Esophagus muscularis mucosa (tissue), 4 donors: ENCODE measurements at regions not wholly inside any gene's neighbourhood (a gene's known extent, or its start where the extent isn't known, plus 50 kb on each side); places are given as distances from the start of the nearest gene placed in this dataset.
"Not testable (repeated sequence)": the region's sequence is repeated elsewhere in the genome, so short reads cannot be mapped to it uniquely, and the experiment has no call there.

Experiments used
- DNase-seq: peaks from one replicate; pipeline ENCODE4 v3.0.0-alpha.2; 2017; ENCODE audit errors: extremely low spot score
- H3K27ac ChIP-seq, 4 donors: fragments of 200-600 bp; sonication (generic); replicated peaks in 1 of 4; 1 replicate in 3 of 4; 2 replicates in 1 of 4; pipeline ENCODE4 v1.5.1; 2016 to 2019; ENCODE audit warnings: mild to moderate bottlenecking in 1 of 4
- H3K27me3 ChIP-seq, 4 donors: fragments of 200-600 bp; sonication (generic); one replicate each; pipeline versions ENCODE4 v1.5.1 to v1.6.0; 2016 to 2019
- H3K36me3 ChIP-seq, 4 donors: fragments of 200-600 bp; sonication (generic); one replicate each; pipeline ENCODE4 v1.5.1; 2016 to 2019
- H3K4me1 ChIP-seq, 4 donors: fragments of 200-600 bp; sonication (generic); one replicate each; pipeline ENCODE4 v1.5.1; 2016 to 2019
- H3K4me3 ChIP-seq, 4 donors: fragments of 200-600 bp; sonication (generic); 1 replicate in 2 of 4; 2 replicates in 2 of 4; pipeline ENCODE4 v1.5.1; 2016 to 2019; ENCODE audit warnings: mild to moderate bottlenecking in 4 of 4, moderate library complexity in 1 of 4
- H3K9me3 ChIP-seq, 4 donors: fragments of 200-600 bp; sonication (generic); 1 replicate in 3 of 4; 2 replicates in 1 of 4; pipeline ENCODE4 v1.5.1; 2016 to 2019
- CTCF ChIP-seq, 3 experiments: fragments of 200-600 bp in 2 of 3; fragments of 450-650 bp in 1 of 3; sonication (generic) in 2 of 3; IDR thresholded peaks; one replicate each; pipeline ENCODE4 v1.5.1; 2017 to 2019; ENCODE audit warnings: antibody characterized with exemption in 3 of 3, mild to moderate bottlenecking in 2 of 3, moderate library complexity in 1 of 3
- EP300 ChIP-seq: sonication (generic); formaldehyde crosslinking; IDR thresholded peaks from one replicate; pipeline ENCODE4 v1.6.1; 2017; ENCODE audit warnings: antibody characterized with exemption
- POLR2A ChIP-seq: fragments of 450-650 bp; IDR thresholded peaks from one replicate; pipeline ENCODE4 v1.6.1; 2017; ENCODE audit warnings: antibody characterized with exemption, moderate library complexity, mild to moderate bottlenecking, low read depth
- POLR2AphosphoS5 ChIP-seq, 2 donors: sonication (generic); formaldehyde crosslinking; IDR thresholded peaks; one replicate each; pipeline ENCODE4 v1.6.1; 2017; ENCODE audit warnings: antibody characterized with exemption in 2 of 2
- WGBS: methylation state at CpG from one replicate; pipeline ENCODE4 v1.1.5; 2018; 5-methylcytosine and 5-hydroxymethylcytosine counted together
- intact Hi-C: fragments of 100-400 bp; cut with DNase I; formaldehyde crosslinking; loops from one replicate; pipeline ENCODE4 v1.15.1; 2023

- H3K27me3 ChIP-seq = no peaks in the 10 kb centered on the region
These were observed 145.7 kb upstream of the MAN1A1 start for GRCh38 chr6:119495230-119495683.

DNA sequence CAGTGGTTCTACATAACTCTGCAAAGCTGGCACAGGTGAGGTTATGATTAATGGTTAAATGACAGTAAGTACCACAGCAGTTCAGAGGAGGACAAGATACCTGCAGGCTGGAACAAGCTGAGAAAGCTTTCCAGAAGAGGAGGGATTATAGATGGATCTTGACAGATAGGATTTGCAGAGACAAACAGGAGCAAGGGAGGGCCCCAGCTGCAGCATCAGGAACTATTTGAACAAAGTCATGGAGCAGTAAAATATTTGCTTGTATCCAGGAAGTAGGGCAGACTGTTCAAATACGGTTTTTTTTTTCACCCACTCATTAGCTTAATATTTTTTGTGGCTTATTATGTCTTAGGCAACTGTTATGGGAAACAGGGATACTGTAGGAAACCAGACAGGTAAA, 144.4 kb upstream of the MAN1A1 start:
- Histone ChIP-seq H3K27ac (no peak overlapping the region), H3K36me3 (no peaks in the 10 kb centered on the region), H3K4me1 (no peaks in the 10 kb centered on the region), H3K4me3 (no peak overlapping the region), H3K9me3 (no peaks in the 10 kb centered on the region), H3K27me3 (no peaks in the 10 kb centered on the region)
- intact Hi-C loops = no loop called here
- DNase-seq = no peak
- TF ChIP-seq POLR2AphosphoS5 (IDR thresholded peaks at IDR 0.05) (no peak), CTCF (IDR thresholded peaks at IDR 0.05) (no peak), POLR2A (no peak), EP300 (no peak)
- WGBS = 10% methylated on average over 1 of the region's 1 CpG

More at GRCh38 chr6:119495230-119495683, 145.7 kb upstream of the MAN1A1 start:
- Histone ChIP-seq H3K27ac (no peak overlapping the region), H3K36me3 (no peaks in the 10 kb centered on the region), H3K4me3 (no peak overlapping the region), H3K4me1 (no peaks in the 10 kb centered on the region), H3K9me3 (no peaks in the 10 kb centered on the region)
- DNase-seq = no peak
- TF ChIP-seq EP300 (no peak), CTCF (IDR thresholded peaks at IDR 0.05) (no peak), POLR2AphosphoS5 (IDR thresholded peaks at IDR 0.05) (no peak), POLR2A (no peak)
- intact Hi-C loops = no loop called here
- 84% methylated on average over 4 of the region's 5 CpGs for WGBS

- H3K9me3 ChIP-seq, intact Hi-C loops, H3K27me3 ChIP-seq, H3K36me3 ChIP-seq, DNase-seq, H3K27ac ChIP-seq, H3K4me3 ChIP-seq, H3K4me1 ChIP-seq: not testable (repeated sequence)
- WGBS = 88% methylated on average over 4 of the region's 4 CpGs
These were observed 141.6 kb upstream of the MAN1A1 start for GRCh38 chr6:119491112-119491511.

- intact Hi-C loops, H3K9me3 ChIP-seq, H3K27me3 ChIP-seq, H3K36me3 ChIP-seq, H3K4me3 ChIP-seq, H3K4me1 ChIP-seq, H3K27ac ChIP-seq, DNase-seq: not testable (repeated sequence)
- WGBS = 100% methylated on average over 1 of the region's 1 CpG
These were observed 140.5 kb upstream of the MAN1A1 start for GRCh38 chr6:119490050-119490449.

DNA sequence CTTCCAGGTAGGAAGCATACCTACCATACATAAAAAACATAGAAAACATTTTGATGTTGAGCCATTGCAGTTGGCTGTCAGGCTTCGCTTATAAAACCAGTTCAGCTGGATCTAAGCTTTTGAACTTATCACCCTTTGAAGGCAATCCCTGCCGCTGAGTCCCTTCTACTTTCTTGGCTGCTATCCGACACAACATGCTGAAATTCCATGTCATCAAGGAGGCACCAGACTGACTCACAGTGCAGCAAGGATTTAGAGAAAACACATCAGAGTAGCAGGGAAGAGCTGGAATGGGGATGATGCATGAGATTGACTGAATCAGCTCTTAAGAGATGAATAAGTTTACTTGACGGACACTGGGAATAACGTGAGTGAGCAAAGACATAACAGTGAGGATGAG, 135.0 kb upstream of the MAN1A1 start:
- Histone ChIP-seq H3K27ac (no peak overlapping the region), H3K36me3 (no peaks in the 10 kb centered on the region), H3K4me1 (peaks cover 0 to 8% (median 4%) of the 10 kb centered on the region in 4 donors), H3K4me3 (no peak overlapping the region), H3K9me3 (no peaks in the 10 kb centered on the region), H3K27me3 (no peaks in the 10 kb centered on the region)
- intact Hi-C loops = no loop called here
- DNase-seq = no peak
- 75% methylated on average over 5 of the region's 5 CpGs for WGBS
- TF ChIP-seq EP300 (no peak), POLR2AphosphoS5 (IDR thresholded peaks at IDR 0.05) (no peak), CTCF (IDR thresholded peaks at IDR 0.05) (no peak), POLR2A (no peak)

GRCh38 chr6:119483908-119484307, 134.3 kb upstream of the MAN1A1 start:
- Histone ChIP-seq H3K27ac (no peak overlapping the region), H3K4me3 (no peak overlapping the region), H3K9me3 (no peaks in the 10 kb centered on the region), H3K4me1 (peaks cover 0 to 8% (median 4%) of the 10 kb centered on the region in 4 donors), H3K27me3 (no peaks in the 10 kb centered on the region), H3K36me3 (no peaks in the 10 kb centered on the region)
- no peak for DNase-seq
- TF ChIP-seq CTCF (IDR thresholded peaks at IDR 0.05) = no peak
- TF ChIP-seq POLR2AphosphoS5 (IDR thresholded peaks at IDR 0.05) = no peak
- no peak for TF ChIP-seq POLR2A
- no peak for TF ChIP-seq EP300
- intact Hi-C loops = no loop called here
